Adipocyte (in vitro differentiated cells): ENCODE measurements at regions not wholly inside any gene's neighbourhood (a gene's known extent, or its start where the extent isn't known, plus 50 kb on each side); places are given as distances from the start of the nearest gene placed in this dataset.
"Not testable (repeated sequence)": the region's sequence is repeated elsewhere in the genome, so short reads cannot be mapped to it uniquely, and the experiment has no call there.

Experiments
- DNase-seq: peaks from one replicate; pipeline ENCODE4 v3.0.0-alpha.2; 2015; ENCODE audit warnings: low read depth
- H3K27me3 ChIP-seq: replicated peaks from 2 replicates; pipeline ENCODE4 v1.7.0; 2013; ENCODE audit warnings: mild to moderate bottlenecking, low read length, moderate library complexity; ENCODE audit not compliant: control insufficient read depth, insufficient read depth
- H3K36me3 ChIP-seq: 2 replicates; pipeline ENCODE4 v1.7.0; 2013; ENCODE audit warnings: low read length, mild to moderate bottlenecking, moderate library complexity; ENCODE audit not compliant: control insufficient read depth, insufficient read depth, severe bottlenecking
- H3K4me1 ChIP-seq: 2 replicates; pipeline ENCODE4 v1.7.0; 2013; ENCODE audit warnings: mild to moderate bottlenecking, low read length, moderate library complexity; ENCODE audit not compliant: control insufficient read depth, insufficient read depth
- H3K4me3 ChIP-seq: 2 replicates; pipeline ENCODE4 v1.7.0; 2013; ENCODE audit warnings: mild to moderate bottlenecking, low read length, moderate library complexity
- H3K9ac ChIP-seq: 2 replicates; pipeline ENCODE4 v1.7.0; 2013; ENCODE audit warnings: mild to moderate bottlenecking, low read length, moderate library complexity
- H3K9me3 ChIP-seq: 2 replicates; pipeline ENCODE4 v1.7.0; 2013; ENCODE audit warnings: mild to moderate bottlenecking, low read length, moderate library complexity; ENCODE audit not compliant: control insufficient read depth

DNA sequence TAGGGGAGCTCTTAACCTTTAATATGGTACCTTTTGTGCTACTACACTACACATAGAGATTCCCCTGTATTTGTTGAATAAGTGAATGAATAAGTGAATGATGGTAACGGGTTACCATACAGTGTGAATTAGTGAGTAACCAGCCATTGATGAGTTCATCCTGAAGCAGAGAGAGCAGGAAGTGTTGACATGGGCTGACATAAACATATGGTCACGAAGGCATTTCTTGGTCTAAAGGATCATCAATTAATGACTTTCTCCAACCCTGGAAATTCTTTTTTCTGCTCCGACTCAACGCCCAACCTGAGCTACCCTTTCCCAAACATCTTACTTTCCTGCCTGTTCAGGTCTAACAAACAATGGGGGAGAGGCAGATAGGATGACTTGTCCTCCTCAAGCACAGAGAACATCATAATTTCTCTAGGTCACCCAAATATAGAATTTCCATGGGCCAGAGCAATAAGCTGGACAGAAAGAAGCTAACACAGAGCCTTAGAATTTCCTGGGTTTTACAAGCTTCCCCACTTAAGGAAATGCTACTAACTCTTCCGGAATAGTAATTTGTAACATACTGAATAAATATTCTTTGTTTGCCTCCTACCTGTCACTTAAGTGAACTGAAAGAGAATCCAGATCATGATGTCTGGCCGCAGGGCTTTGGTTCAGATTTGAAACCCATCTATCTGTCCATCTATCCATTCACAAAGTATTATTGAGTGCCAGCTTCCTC is 114.7 kb upstream of the NGF start:
- no peaks in the 10 kb centered on the region for H3K27me3 ChIP-seq
- no peak overlapping the region for H3K4me3 ChIP-seq
- no peaks in the 10 kb centered on the region for H3K36me3 ChIP-seq
- no peak overlapping the region for H3K9ac ChIP-seq
- peaks cover 9% of the 10 kb centered on the region for H3K4me1 ChIP-seq
- H3K9me3 ChIP-seq: no peaks in the 10 kb centered on the region
- DNase-seq: no peak

DNA sequence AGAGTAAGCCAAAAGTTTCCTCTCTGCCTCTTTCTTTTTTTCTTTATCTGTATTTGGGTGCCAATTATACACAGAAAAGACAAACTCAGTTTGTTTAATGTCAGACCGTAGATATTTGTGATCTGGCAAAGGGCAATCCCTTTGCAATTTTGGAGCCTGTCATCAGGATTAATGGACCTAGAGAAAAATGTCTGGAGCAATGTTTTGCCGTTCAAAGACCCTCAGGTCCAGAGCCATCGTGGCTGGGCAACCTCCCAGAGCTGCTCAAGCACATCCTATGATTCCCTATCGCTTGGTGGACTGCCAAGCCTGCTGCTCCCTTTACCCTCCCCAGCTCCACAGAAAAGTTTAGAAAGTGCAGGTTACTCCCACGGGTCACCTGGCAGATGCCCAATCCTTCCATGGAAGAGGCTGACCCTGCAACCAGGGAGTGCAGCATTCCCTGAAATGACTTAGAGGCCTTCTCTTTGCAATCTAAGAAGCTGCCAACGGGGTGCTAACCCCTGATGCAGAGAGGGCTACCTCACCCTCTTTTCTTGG is 112.5 kb upstream of the NGF start:
- Histone ChIP-seq H3K9ac (no peak overlapping the region), H3K4me1 (peaks cover 4% of the 10 kb centered on the region), H3K9me3 (no peaks in the 10 kb centered on the region), H3K27me3 (no peaks in the 10 kb centered on the region), H3K4me3 (no peak overlapping the region), H3K36me3 (no peaks in the 10 kb centered on the region)
- no peak for DNase-seq

GRCh38 chr1:115448282-115449044 is 110.4 kb upstream of the NGF start:
- no peak for DNase-seq
- no peak overlapping the region for H3K4me3 ChIP-seq
- no peaks in the 10 kb centered on the region for H3K36me3 ChIP-seq
- no peaks in the 10 kb centered on the region for H3K9me3 ChIP-seq
- H3K9ac ChIP-seq: no peak overlapping the region
- no peaks in the 10 kb centered on the region for H3K27me3 ChIP-seq
- H3K4me1 ChIP-seq: no peaks in the 10 kb centered on the region

GRCh38 chr1:115447672-115448071 is 109.6 kb upstream of the NGF start:
- no peak overlapping the region for H3K4me3 ChIP-seq
- H3K9ac ChIP-seq: no peak overlapping the region
- H3K9me3 ChIP-seq: no peaks in the 10 kb centered on the region
- no peaks in the 10 kb centered on the region for H3K27me3 ChIP-seq
- H3K36me3 ChIP-seq: no peaks in the 10 kb centered on the region
- H3K4me1 ChIP-seq: no peaks in the 10 kb centered on the region
- no peak for DNase-seq

- no peak for DNase-seq
- H3K36me3 ChIP-seq: no peaks in the 10 kb centered on the region
- no peaks in the 10 kb centered on the region for H3K4me1 ChIP-seq
Observed at GRCh38 chr1:115445090-115445489, 107.0 kb upstream of the NGF start.

DNA sequence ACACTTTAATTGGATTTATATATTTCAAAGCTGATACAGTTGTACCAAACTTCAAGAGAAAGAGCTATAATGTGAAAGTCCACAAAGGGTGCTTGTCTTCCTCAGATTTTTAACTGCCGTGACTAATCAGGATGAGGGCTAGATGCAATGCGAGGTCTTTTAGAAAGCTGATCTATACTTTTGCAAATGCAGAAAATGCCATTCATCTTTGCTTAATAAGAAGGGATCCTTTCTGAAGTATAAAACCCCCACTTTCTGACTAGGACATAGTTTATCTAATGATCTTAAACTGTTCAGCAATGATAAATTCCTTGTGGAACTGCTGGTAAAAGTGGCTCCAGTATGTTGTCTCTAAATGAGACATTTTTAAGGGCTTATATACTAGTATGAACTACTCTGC is 102.7 kb upstream of the NGF start:
- no peaks in the 10 kb centered on the region for H3K9me3 ChIP-seq
- H3K4me1 ChIP-seq: no peaks in the 10 kb centered on the region
- H3K27me3 ChIP-seq: no peaks in the 10 kb centered on the region
- no peak for DNase-seq
- H3K36me3 ChIP-seq: no peaks in the 10 kb centered on the region
- H3K9ac ChIP-seq: no peak overlapping the region
- H3K4me3 ChIP-seq: no peak overlapping the region

More at GRCh38 chr1:115445090-115445489, 107.0 kb upstream of the NGF start:
- H3K4me3 ChIP-seq: no peak overlapping the region
- no peak overlapping the region for H3K9ac ChIP-seq
- H3K27me3 ChIP-seq: no peaks in the 10 kb centered on the region
- H3K9me3 ChIP-seq: no peaks in the 10 kb centered on the region

DNA sequence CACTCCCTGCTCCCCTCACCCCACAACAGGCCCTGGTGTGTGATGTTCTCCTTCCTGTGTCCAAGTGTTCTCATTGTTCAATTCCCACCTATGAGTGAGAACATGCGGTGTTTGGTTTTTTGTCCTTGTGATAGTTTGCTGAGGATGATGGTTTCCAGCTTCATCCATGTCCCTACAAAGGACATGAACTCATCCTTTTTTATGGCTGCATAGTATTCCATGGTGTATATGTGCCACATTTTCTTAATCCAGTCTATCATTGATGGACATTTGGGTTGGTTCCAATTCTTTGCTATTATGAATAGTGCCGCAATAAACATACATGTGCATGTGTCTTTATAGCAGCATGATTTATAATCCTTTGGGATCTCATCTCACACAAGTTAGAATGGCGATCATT is 101.5 kb upstream of the NGF start:
- H3K4me3 ChIP-seq, H3K36me3 ChIP-seq, DNase-seq, H3K9ac ChIP-seq, H3K27me3 ChIP-seq, H3K4me1 ChIP-seq, H3K9me3 ChIP-seq: not testable (repeated sequence)

GRCh38 chr1:115437196-115437595 is 99.1 kb upstream of the NGF start:
- Histone ChIP-seq H3K36me3 (no peaks in the 10 kb centered on the region), H3K4me1 (peaks cover 10% of the 10 kb centered on the region), H3K9me3 (no peaks in the 10 kb centered on the region), H3K9ac (no peak overlapping the region), H3K27me3 (no peaks in the 10 kb centered on the region), H3K4me3 (no peak overlapping the region)
- no peak for DNase-seq

GRCh38 chr1:115436596-115436995 is 98.5 kb upstream of the NGF start:
- DNase-seq: no peak
- H3K9ac ChIP-seq: no peak overlapping the region
- no peak overlapping the region for H3K4me3 ChIP-seq
- no peaks in the 10 kb centered on the region for H3K36me3 ChIP-seq
- H3K27me3 ChIP-seq: no peaks in the 10 kb centered on the region
- no peaks in the 10 kb centered on the region for H3K9me3 ChIP-seq
- peaks cover 16% of the 10 kb centered on the region for H3K4me1 ChIP-seq

- no peak overlapping the region for H3K4me3 ChIP-seq
- H3K36me3 ChIP-seq: no peaks in the 10 kb centered on the region
Observed at GRCh38 chr1:115433483-115433882, 95.4 kb upstream of the NGF start.

GRCh38 chr1:115432061-115432460 is 94.0 kb upstream of the NGF start:
- DNase-seq: peak; percentile 44
- H3K9me3 ChIP-seq: no peaks in the 10 kb centered on the region

More at GRCh38 chr1:115433483-115433882, 95.4 kb upstream of the NGF start:
- no peak for DNase-seq
- Histone ChIP-seq H3K9ac (no peak overlapping the region), H3K9me3 (no peaks in the 10 kb centered on the region), H3K4me1 (peaks cover 45% of the 10 kb centered on the region), H3K27me3 (no peaks in the 10 kb centered on the region)

More at GRCh38 chr1:115432061-115432460, 94.0 kb upstream of the NGF start:
- Histone ChIP-seq H3K4me1 (peaks cover 51% of the 10 kb centered on the region), H3K27me3 (no peaks in the 10 kb centered on the region), H3K9ac (no peak overlapping the region), H3K36me3 (no peaks in the 10 kb centered on the region), H3K4me3 (no peak overlapping the region)
